ENCODE measurements at regions not wholly inside any gene's neighbourhood (a gene's known extent, or its start where the extent isn't known, plus 50 kb on each side); places are given as distances from the start of the nearest gene placed in this dataset.

GRCh38 chr1:108051631-108052377 lies 86.8 kb upstream of the VAV3 start:
- DNase-seq (ENCODE audit: low read depth), result no peak
- no peak overlapping the region for H3K4me3 ChIP-seq (ENCODE audit: low read length)
- TF ChIP-seq CTCF (conservative IDR thresholded peaks at IDR 0.05; ENCODE audit: low read depth, low read length), result no peak

- DNase-seq (ENCODE audit: low read depth), result no peak
- no peak overlapping the region for H3K4me3 ChIP-seq (ENCODE audit: low read length)
- TF ChIP-seq CTCF (conservative IDR thresholded peaks at IDR 0.05; ENCODE audit: low read depth, low read length), result no peak
Measured at GRCh38 chr1:108050911-108051629, 86.1 kb upstream of the VAV3 start.

- no peak for DNase-seq (ENCODE audit: low read depth)
- TF ChIP-seq CTCF (conservative IDR thresholded peaks at IDR 0.05; ENCODE audit: low read depth, low read length), result no peak
- no peak overlapping the region for H3K4me3 ChIP-seq (ENCODE audit: low read length)
Measured at GRCh38 chr1:108050158-108050557, 85.2 kb upstream of the VAV3 start.

DNA sequence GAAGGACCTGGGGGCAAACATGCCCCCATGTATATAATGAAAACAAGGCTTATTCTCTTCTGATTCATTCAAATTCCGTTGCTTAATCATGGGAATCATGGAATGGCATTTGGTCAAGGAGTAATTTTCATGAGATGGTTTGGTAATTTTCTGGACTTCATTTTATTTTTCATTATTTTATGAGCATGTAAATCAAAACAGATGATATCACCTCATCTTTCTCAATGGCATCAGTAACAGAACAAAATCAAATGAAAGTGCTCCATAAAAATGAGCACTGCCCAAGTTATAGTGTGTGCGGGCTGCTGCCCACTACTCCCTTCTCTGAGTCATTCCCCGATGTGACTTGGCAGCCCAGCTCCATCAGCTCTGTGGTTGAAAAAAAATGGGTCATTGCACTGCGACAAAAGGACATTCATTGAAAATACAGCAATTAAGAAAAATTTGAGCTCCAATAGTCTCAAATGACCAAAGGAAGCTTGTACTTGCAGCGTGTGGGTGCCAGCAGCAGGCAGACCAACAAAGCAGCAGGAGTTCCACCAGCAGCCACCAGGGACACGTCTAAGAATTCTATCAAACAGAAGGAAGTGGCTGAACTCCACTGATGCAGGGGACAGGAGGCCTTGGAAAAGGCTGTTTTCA lies 84.3 kb upstream of the VAV3 start:
- no peak overlapping the region for H3K4me3 ChIP-seq (ENCODE audit: low read length)
- no peak for DNase-seq (ENCODE audit: low read depth)
- peak; percentile 67 for TF ChIP-seq CTCF (conservative IDR thresholded peaks at IDR 0.05; ENCODE audit: low read depth, low read length)

DNA sequence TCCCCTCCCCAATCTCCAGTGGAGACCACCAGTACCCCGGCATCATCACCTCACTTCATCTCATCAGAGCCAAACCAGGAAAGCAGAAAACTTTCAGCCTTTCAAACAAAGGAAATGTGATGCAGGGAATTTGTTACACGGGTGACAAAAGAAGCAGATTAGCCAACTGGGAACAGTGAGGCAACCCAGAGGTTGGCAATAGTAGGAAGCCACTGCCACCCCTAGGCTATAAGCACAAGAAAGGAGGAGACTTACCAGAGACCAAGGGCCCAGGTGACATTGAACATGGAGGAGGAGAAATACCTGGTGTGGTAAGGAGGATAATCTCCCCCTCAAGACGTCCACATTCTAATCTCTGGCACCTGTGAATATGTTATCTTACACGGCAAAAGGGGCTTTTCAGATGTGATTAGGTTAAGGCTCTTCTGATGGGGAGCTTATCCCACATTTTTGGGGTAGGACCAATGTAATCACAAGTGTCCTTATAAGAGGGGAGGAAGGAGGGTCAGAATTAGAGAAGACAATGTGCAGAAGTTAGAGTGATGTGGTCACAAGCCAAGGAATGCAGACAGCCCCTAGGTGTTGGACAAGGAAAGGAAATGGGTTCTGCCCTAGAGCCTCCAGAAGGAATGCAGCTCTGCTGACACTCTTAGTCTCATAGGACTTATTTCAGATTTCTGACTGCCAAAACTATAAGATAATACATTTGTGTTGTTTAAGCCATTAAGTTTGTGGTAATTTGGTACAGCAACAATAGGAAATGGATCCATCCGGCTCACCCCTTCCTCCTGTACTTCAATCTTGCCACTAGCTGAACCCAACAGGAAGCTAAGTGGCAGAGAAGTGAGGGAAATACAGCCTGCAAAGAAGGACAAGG lies 83.6 kb upstream of the VAV3 start:
- no peak for TF ChIP-seq CTCF (conservative IDR thresholded peaks at IDR 0.05; ENCODE audit: low read depth, low read length)
- H3K4me3 ChIP-seq (ENCODE audit: low read length), result no peak overlapping the region
- no peak for DNase-seq (ENCODE audit: low read depth)

DNA sequence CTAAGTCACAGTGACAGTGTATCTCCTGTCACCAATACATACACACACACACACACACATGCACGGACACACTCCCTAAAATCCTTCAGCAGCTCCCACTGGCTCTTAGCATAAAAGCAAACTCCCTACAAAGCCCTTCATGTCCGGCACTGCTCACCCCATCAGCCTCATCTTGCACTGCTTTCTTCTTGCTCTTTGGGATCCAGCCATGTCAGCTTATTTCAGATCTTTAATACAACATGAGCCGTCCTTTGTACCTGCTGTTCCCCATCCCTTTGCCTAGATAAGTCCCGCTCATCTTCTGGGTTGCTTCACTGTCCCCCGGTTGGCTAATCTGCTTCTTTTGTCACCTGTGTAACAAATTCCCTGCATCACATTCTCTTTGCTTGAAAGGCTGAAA lies 82.1 kb upstream of the VAV3 start:
- no peak overlapping the region for H3K4me3 ChIP-seq (ENCODE audit: low read length)
- no peak for DNase-seq (ENCODE audit: low read depth)
- TF ChIP-seq CTCF (conservative IDR thresholded peaks at IDR 0.05; ENCODE audit: low read depth, low read length), result no peak

All from retinal pigment epithelial cell (primary cell).